ENCODE measurements at regions not wholly inside any gene's neighbourhood (a gene's known extent, or its start where the extent isn't known, plus 50 kb on each side); places are given as distances from the start of the nearest gene placed in this dataset.

DNA sequence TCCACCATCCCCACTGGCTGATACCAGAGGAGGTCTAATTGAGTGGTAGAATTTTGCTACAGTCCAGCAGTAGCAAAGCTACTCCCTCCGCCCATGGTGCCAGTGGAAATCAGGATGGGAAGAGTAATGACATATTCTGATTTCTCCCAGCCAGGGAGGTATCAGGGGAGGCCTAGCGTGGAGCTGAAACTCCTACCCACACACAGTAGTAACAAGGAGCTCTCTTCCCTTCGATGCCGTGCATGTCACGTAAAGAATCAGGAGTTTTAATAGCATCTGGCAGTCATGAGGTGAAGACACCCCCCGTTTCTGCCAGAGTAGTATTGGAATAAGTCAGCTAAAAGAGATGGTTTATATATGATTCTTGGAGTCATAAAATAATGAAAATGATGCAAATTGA, 786.8 kb upstream of the DDX18 start:
- no peak for TF ChIP-seq EZH2 (IDR thresholded peaks at IDR 0.05; ENCODE audit: borderline replicate concordance, low read depth, low read length, severe bottlenecking)
- TF ChIP-seq, protein P1, sequence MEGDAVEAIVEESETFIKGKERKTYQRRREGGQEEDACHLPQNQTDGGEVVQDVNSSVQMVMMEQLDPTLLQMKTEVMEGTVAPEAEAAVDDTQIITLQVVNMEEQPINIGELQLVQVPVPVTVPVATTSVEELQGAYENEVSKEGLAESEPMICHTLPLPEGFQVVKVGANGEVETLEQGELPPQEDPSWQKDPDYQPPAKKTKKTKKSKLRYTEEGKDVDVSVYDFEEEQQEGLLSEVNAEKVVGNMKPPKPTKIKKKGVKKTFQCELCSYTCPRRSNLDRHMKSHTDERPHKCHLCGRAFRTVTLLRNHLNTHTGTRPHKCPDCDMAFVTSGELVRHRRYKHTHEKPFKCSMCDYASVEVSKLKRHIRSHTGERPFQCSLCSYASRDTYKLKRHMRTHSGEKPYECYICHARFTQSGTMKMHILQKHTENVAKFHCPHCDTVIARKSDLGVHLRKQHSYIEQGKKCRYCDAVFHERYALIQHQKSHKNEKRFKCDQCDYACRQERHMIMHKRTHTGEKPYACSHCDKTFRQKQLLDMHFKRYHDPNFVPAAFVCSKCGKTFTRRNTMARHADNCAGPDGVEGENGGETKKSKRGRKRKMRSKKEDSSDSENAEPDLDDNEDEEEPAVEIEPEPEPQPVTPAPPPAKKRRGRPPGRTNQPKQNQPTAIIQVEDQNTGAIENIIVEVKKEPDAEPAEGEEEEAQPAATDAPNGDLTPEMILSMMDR (IDR thresholded peaks at IDR 0.05; ENCODE audit: borderline replicate concordance, extremely low read depth, low read length, poor library complexity, severe bottlenecking): no peak

Data from DND-41 (cell line).